Neural progenitor cell (in vitro differentiated cells): ENCODE measurements at regions not wholly inside any gene's neighbourhood (a gene's known extent, or its start where the extent isn't known, plus 50 kb on each side); places are given as distances from the start of the nearest gene placed in this dataset.

Source experiments
- DNase-seq: peaks from one replicate; pipeline ENCODE4 v3.0.0-alpha.2; 2016; ENCODE audit warnings: low spot score
- H2AFZ ChIP-seq: fragments of 200-600 bp; sonication (generic); replicated peaks from 2 replicates; pipeline ENCODE4 v1.6.1; 2016; ENCODE audit warnings: antibody characterized with exemption
- H3F3A ChIP-seq: fragments of 200-600 bp; sonication (generic); 2 replicates; pipeline ENCODE4 v1.6.1; 2016; ENCODE audit warnings: antibody characterized with exemption, low read depth
- H3K27ac ChIP-seq: fragments of 200-600 bp; sonication (generic); 2 replicates; pipeline ENCODE4 v1.5.1; 2016; ENCODE audit warnings: mild to moderate bottlenecking
- H3K27me3 ChIP-seq: fragments of 200-600 bp; sonication (generic); 2 replicates; pipeline ENCODE4 v1.6.1; 2016; ENCODE audit warnings: mild to moderate bottlenecking, moderate library complexity
- H3K36me3 ChIP-seq: fragments of 200-600 bp; sonication (generic); 2 replicates; pipeline ENCODE4 v1.5.1; 2016
- H3K4me1 ChIP-seq: fragments of 200-600 bp; sonication (generic); 2 replicates; pipeline ENCODE4 v1.6.1; 2016; ENCODE audit warnings: mixed run types
- H3K4me2 ChIP-seq: fragments of 200-600 bp; sonication (generic); 2 replicates; pipeline ENCODE4 v1.6.1; 2016
- H3K4me3 ChIP-seq: fragments of 200-600 bp; sonication (generic); 2 replicates; pipeline ENCODE4 v1.5.1; 2016
- H3K79me2 ChIP-seq: fragments of 200-600 bp; sonication (generic); 2 replicates; pipeline ENCODE4 v1.6.1; 2016; ENCODE audit warnings: low read depth
- H3K9ac ChIP-seq: fragments of 200-600 bp; sonication (generic); 2 replicates; pipeline ENCODE4 v1.6.1; 2016
- H3K9me3 ChIP-seq: fragments of 200-600 bp; sonication (generic); 2 replicates; pipeline ENCODE4 v1.5.1; 2016; ENCODE audit warnings: low read depth
- H4K20me1 ChIP-seq: fragments of 200-600 bp; sonication (generic); 2 replicates; pipeline ENCODE4 v1.6.1; 2016; ENCODE audit warnings: low read depth
- H3K27ac Mint-ChIP-seq: 3 replicates; pipeline ENCODE4 v1.8.0; 2021; ENCODE audit warnings: mixed read lengths
- H3K27me3 Mint-ChIP-seq: 2 replicates; pipeline ENCODE4 v1.8.0; 2022; ENCODE audit warnings: low read depth, mild to moderate bottlenecking, inconsistent platforms, moderate library complexity, mixed read lengths; ENCODE audit not compliant: insufficient read depth
- H3K36me3 Mint-ChIP-seq: 3 replicates; pipeline ENCODE4 v1.8.0; 2021; ENCODE audit warnings: mixed read lengths
- H3K4me1 Mint-ChIP-seq: 3 replicates; pipeline ENCODE4 v1.8.0; 2021; ENCODE audit warnings: mixed read lengths
- H3K4me3 Mint-ChIP-seq: 3 replicates; pipeline ENCODE4 v1.8.0; 2021; ENCODE audit warnings: mild to moderate bottlenecking, moderate library complexity, mixed read lengths
- H3K9me3 Mint-ChIP-seq: 3 replicates; pipeline ENCODE4 v1.8.0; 2020; ENCODE audit warnings: mixed read lengths
- EZH2 ChIP-seq: fragments of 200-600 bp; sonication (generic); IDR thresholded peaks from 2 replicates; pipeline ENCODE4 v1.6.1; 2017; ENCODE audit warnings: antibody characterized with exemption, mild to moderate bottlenecking, moderate library complexity
- EZH2phosphoT487 ChIP-seq: fragments of 200-600 bp; sonication (generic); IDR thresholded peaks from 2 replicates; pipeline ENCODE4 v1.6.1; 2017; ENCODE audit warnings: antibody characterized with exemption
- TF ChIP-seq, protein P1 (sequence below): fragments of 200-600 bp; sonication (generic); IDR thresholded peaks from 2 replicates; pipeline ENCODE4 v1.5.1; 2017; ENCODE audit warnings: antibody characterized with exemption, mild to moderate bottlenecking

DNA sequence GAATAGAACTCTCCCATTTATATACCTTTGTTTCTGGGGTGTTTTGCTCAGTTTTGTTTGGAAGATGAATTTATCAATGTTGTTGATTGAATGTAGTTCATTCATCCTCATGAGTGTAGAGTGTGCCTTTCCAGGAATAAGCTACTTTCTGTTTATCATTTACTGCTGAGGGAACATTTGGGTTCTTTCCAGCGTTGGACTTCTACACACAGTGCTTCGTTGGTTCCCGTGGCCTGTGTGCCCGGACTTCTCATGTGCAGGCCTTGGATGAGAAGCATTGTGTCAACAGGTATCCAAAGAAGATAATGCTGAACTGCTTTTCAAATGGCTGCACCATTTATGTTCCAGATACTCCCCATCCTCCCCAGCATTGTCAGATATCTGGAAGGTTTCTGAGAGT, 107.6 kb upstream of the TNS3 start:
- peak overlapping the region; percentile 52 for H3K27ac Mint-ChIP-seq
- no peak for TF ChIP-seq EZH2
- no peak for TF ChIP-seq EZH2phosphoT487
- TF ChIP-seq, protein P1, sequence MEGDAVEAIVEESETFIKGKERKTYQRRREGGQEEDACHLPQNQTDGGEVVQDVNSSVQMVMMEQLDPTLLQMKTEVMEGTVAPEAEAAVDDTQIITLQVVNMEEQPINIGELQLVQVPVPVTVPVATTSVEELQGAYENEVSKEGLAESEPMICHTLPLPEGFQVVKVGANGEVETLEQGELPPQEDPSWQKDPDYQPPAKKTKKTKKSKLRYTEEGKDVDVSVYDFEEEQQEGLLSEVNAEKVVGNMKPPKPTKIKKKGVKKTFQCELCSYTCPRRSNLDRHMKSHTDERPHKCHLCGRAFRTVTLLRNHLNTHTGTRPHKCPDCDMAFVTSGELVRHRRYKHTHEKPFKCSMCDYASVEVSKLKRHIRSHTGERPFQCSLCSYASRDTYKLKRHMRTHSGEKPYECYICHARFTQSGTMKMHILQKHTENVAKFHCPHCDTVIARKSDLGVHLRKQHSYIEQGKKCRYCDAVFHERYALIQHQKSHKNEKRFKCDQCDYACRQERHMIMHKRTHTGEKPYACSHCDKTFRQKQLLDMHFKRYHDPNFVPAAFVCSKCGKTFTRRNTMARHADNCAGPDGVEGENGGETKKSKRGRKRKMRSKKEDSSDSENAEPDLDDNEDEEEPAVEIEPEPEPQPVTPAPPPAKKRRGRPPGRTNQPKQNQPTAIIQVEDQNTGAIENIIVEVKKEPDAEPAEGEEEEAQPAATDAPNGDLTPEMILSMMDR, result no peak

DNA sequence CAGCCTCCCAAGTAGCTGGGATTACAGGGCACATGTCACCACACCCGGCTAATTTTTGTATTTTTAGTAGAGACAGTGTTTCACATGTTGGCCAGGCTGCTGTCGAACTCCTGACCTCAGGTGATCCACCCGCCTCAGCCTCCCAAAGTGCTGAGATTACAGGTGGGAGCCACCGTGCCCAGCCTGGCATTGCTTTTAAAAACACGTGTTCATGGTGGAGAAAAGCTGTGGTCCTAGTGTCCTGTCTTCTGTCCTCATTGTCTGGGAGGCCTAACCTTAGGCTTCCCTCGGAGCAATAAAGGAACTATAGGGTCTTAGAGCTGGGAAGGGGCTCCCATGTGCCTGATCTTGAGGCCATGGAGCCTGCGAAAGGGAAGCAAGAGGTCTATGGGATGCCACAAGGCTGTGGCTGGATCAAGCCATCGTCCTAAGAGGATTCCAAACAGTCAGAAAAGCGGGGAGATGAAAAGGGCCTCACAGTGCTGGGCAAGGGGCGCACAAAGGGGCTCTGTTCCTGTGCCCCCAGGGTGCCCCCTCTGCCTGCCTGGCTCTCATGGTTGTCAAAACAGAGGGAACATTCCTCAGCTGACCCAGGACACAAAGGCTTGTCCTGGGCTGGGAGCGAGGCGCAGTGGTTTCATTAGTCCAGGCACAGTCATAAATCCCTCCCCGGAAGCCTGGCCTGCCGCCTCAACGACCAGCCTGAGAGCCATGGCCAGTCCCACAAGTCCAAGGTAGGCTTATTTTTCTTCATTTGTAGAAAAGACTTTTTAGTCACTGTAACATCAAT, 106.6 kb upstream of the TNS3 start:
- Histone ChIP-seq H3K9me3 (no peaks in the 10 kb centered on the region), H4K20me1 (no peaks in the 10 kb centered on the region)

More for the DNA sequence above, 107.6 kb upstream of the TNS3 start:
- no peak overlapping the region for H3K27ac ChIP-seq
- Mint-ChIP-seq H3K27me3 (peaks cover 2% of the 10 kb centered on the region), H3K36me3 (no peaks in the 10 kb centered on the region), H3K9me3 (peaks cover 1% of the 10 kb centered on the region), H3K4me1 (peaks cover 20% of the 10 kb centered on the region), H3K4me3 (no peak overlapping the region)
- H2AFZ ChIP-seq, result no peak overlapping the region
- no peaks in the 10 kb centered on the region for H3K27me3 ChIP-seq
- H3K4me3 ChIP-seq, result no peak overlapping the region
- no peaks in the 10 kb centered on the region for H3K36me3 ChIP-seq
- DNase-seq, result no peak
- peaks cover 14% of the 10 kb centered on the region for H3K4me1 ChIP-seq
- H4K20me1 ChIP-seq, result no peaks in the 10 kb centered on the region
- H3K79me2 ChIP-seq, result no peaks in the 10 kb centered on the region
- H3K9ac ChIP-seq, result no peak overlapping the region
- no peak overlapping the region for H3K4me2 ChIP-seq
- H3F3A ChIP-seq, result peaks cover 17% of the 10 kb centered on the region
- no peaks in the 10 kb centered on the region for H3K9me3 ChIP-seq

DNA sequence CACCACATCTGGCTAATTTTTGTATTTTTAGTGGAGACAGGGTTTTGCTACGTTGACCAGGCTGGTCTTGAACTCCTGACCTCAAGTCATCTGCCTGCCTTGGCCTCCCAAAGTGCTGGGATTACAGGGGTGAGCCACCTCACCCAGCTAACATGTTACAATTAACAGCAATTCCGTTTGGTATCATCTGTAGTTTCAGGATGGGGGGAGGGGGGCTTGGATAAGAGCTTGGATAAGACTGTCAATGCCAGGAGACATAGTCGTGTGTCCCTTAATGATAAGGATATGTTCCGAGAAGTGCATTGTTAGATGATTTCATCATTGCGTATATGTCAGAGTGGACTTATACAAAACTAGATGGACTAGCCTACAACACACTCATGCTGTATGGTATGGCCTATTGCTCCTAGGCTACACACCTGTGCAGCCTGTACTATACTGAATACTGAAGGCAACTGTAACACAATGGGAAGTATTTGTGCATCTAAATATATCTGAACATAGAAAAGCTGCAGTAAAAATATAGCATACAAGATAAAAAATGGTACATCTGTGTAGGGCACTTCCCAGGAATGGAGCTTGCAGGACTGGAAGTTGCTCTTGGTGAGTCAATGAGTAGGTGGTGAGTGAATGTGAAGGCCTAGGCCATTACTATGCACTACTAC, 103.9 kb upstream of the TNS3 start:
- TF ChIP-seq EZH2 (no peak), EZH2phosphoT487 (no peak)
- TF ChIP-seq, protein P1, result no peak
- H3K4me1 ChIP-seq, result peaks cover 23% of the 10 kb centered on the region
- H3K9me3 Mint-ChIP-seq, result no peaks in the 10 kb centered on the region
- no peak overlapping the region for H3K4me2 ChIP-seq
- no peaks in the 10 kb centered on the region for H3K36me3 ChIP-seq
- peaks cover 24% of the 10 kb centered on the region for H3F3A ChIP-seq
- H3K27me3 Mint-ChIP-seq, result peaks cover 5% of the 10 kb centered on the region
- no peaks in the 10 kb centered on the region for H3K79me2 ChIP-seq
- no peak overlapping the region for H3K4me3 Mint-ChIP-seq
- no peaks in the 10 kb centered on the region for H3K9me3 ChIP-seq
- H3K4me1 Mint-ChIP-seq, result peaks cover 19% of the 10 kb centered on the region
- no peaks in the 10 kb centered on the region for H3K27me3 ChIP-seq
- DNase-seq, result no peak
- H3K27ac ChIP-seq, result no peak overlapping the region
- H4K20me1 ChIP-seq, result no peaks in the 10 kb centered on the region
- H3K4me3 ChIP-seq, result no peak overlapping the region
- no peaks in the 10 kb centered on the region for H3K36me3 Mint-ChIP-seq
- no peak overlapping the region for H3K9ac ChIP-seq
- H3K27ac Mint-ChIP-seq, result no peak overlapping the region
- H2AFZ ChIP-seq, result no peak overlapping the region

More for the DNA sequence above, 106.6 kb upstream of the TNS3 start:
- no peaks in the 10 kb centered on the region for H3K36me3 Mint-ChIP-seq
- Histone ChIP-seq H3F3A (peaks cover 17% of the 10 kb centered on the region), H3K27ac (no peak overlapping the region), H3K4me3 (no peak overlapping the region), H3K4me1 (peaks cover 16% of the 10 kb centered on the region), H3K4me2 (peak overlapping the region; percentile 24), H3K79me2 (no peaks in the 10 kb centered on the region), H3K27me3 (no peaks in the 10 kb centered on the region), H3K36me3 (no peaks in the 10 kb centered on the region), H3K9ac (no peak overlapping the region), H2AFZ (no peak overlapping the region)
- no peak for TF ChIP-seq EZH2
- DNase-seq, result peak; percentile 94
- no peak overlapping the region for H3K4me3 Mint-ChIP-seq
- H3K27me3 Mint-ChIP-seq, result peaks cover 2% of the 10 kb centered on the region
- H3K27ac Mint-ChIP-seq, result peak overlapping the region; percentile 93
- H3K9me3 Mint-ChIP-seq, result peaks cover 1% of the 10 kb centered on the region
- peaks cover 20% of the 10 kb centered on the region for H3K4me1 Mint-ChIP-seq

DNA sequence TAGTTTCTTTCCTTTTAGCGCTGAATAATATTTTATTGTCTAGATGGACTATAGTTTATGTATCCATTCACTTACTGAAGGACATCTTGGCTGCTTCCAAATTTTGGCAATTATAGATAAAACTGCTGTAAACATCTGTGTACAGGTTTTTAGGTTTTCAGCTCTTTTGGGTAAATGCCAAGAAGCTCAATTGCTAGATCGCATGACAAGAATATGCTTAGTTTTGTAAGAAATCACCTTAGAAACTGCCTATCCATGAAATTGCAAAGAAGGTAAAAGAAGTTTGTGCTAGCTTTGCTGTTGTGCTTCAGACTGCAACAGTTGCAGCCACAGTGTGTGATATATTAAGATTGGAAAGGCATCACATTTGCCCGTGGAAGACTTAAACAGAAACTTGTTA, 103.2 kb upstream of the TNS3 start:
- Histone ChIP-seq H3K4me3 (no peak overlapping the region), H3K4me2 (no peak overlapping the region), H3K9ac (no peak overlapping the region), H3F3A (peaks cover 27% of the 10 kb centered on the region), H4K20me1 (no peaks in the 10 kb centered on the region), H2AFZ (no peak overlapping the region), H3K4me1 (peaks cover 27% of the 10 kb centered on the region), H3K36me3 (no peaks in the 10 kb centered on the region), H3K27me3 (no peaks in the 10 kb centered on the region), H3K27ac (no peak overlapping the region), H3K79me2 (no peaks in the 10 kb centered on the region), H3K9me3 (no peaks in the 10 kb centered on the region)
- Mint-ChIP-seq H3K4me3 (no peak overlapping the region), H3K27me3 (peaks cover 5% of the 10 kb centered on the region), H3K36me3 (no peaks in the 10 kb centered on the region), H3K9me3 (no peaks in the 10 kb centered on the region), H3K4me1 (peaks cover 20% of the 10 kb centered on the region), H3K27ac (no peak overlapping the region)
- TF ChIP-seq EZH2 (no peak), EZH2phosphoT487 (no peak)
- TF ChIP-seq, protein P1, result no peak
- no peak for DNase-seq
